HS-27A (cell line): ENCODE measurements at regions not wholly inside any gene's neighbourhood (a gene's known extent, or its start where the extent isn't known, plus 50 kb on each side); places are given as distances from the start of the nearest gene placed in this dataset.

Source experiments
- DNase-seq: peaks from one replicate; pipeline ENCODE4 v3.0.0-alpha.2; 2012; ENCODE audit warnings: low read depth, missing footprints

- DNase-seq = no peak
Observed at GRCh38 chr5:124839371-124839998, 93.0 kb upstream of the ZNF608 start.

- DNase-seq = no peak
Observed at GRCh38 chr5:124841829-124842712, 95.6 kb upstream of the ZNF608 start.

- DNase-seq = no peak
Observed at GRCh38 chr5:124842725-124843595, 96.5 kb upstream of the ZNF608 start.

- no peak for DNase-seq
Observed at GRCh38 chr5:124843596-124843899, 97.1 kb upstream of the ZNF608 start.

DNA sequence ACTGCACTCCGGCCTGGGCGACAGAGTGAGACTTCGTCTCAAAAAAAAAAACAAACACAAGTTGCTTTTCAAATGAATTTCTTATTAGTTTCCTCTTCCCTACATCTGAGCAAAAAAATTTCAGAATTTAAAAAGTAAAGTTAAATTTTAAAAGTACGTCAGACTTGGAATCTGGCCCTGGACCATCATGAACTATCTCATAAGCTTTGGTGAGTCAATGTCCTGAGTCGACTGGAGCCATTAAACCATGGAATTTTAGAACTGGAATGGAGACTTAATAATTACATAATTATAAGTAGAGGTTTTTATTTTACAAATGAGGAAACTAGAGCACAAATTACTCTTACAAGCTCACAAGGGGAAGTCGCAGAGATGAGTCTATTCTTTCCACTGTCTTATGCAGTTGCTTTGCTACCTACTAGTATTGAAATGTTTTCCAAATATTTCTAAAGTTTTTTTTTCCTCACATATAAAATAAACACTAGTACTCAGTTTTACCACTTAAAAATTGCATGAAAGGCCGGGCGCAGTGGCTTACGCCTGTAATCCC, 98.0 kb upstream of the ZNF608 start:
- no peak for DNase-seq

DNA sequence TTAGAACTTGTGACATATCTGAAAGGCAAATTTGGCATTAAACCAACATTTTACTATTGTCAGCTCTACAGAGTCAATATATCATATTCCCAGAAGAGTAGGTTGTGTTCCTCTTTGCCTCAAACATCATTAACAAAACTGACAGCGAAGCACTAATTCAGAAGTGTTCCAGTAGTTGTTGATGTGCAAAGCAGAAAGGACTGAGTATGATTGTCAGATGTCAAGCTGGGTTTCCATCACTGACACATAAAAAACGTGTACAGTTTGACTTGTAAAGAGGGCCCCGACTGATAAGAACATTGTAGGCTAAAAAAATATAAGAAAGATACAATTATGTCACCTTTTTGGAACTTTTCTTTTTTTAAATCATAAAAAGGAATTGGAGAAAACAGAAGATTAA, 101.5 kb upstream of the ZNF608 start:
- DNase-seq = no peak

- no peak for DNase-seq
Observed at GRCh38 chr5:124849774-124850173, 103.3 kb upstream of the ZNF608 start.

DNA sequence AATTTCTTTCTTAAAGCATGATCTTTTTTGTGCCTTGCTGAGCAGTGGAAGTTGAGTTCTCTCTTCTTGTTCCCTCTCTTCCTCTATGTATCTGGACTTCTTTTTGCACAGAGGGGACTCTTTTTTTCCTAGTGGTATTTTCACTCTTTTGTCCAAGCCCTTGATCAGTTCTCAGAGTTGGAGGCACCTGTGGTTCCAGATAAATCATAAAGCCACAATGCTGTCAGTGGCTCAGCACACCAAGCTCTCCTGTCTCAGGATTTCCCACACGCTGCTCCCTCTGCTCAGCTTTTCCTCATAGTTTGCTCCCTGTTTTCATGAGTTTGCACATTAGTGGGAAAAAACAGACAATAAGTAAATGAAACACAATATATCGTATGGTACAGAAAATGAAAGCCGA, 110.3 kb upstream of the ZNF608 start:
- DNase-seq = no peak

- DNase-seq = no peak
Observed at GRCh38 chr5:124858612-124859011, 112.2 kb upstream of the ZNF608 start.

DNA sequence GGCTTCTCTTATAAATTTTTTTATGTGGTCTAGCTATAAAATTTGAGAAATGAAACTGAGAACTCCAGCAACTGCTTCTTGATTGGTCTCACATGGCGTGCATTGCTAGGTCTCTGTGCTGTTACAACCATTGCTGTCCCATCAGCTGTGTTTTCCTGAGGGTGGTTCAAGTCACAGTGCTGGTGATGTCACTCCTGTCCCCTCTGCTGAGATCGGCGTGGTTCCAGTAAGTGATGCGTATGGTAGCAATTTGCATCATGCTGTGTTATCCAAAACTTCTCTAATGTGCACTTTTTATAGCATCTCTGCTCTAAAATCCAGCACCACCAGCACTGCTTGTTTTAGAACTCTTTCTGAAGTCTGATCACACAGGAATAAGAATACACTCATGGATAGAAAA, 112.6 kb upstream of the ZNF608 start:
- no peak for DNase-seq

DNA sequence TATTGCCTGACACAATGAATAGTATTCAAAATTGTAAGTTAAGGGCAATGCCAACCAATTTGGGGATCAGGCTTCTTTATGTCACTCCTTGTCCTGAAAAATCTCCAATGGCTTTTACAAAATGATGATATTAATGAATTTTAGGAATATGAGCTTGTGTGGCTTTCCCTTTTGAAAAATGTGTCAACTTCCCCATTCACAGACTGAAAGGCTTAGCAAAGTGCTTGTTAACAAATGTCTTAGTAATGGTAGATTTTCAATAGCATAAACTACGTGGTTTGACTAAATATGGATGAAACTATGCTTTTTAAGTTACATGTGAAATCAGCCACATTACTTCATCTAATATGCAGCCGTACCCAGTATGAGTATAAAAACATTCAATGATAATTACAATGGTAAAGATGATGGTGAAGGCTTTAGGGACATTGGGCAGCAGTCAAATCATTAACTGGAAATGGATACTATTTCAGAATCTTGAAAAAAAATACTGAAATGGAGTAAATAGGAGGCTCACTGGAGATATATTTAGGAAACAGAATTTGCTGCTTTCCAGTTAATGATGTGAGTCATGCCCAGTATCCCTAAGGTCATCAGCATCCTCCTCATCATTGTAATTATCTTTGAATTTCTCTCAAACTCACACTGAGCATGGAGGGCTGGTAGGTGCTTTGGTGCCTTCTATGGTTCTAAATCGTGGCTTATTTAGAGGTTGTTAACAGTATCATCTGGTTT, 113.3 kb upstream of the ZNF608 start:
- no peak for DNase-seq

GRCh38 chr5:124860291-124860655, 113.8 kb upstream of the ZNF608 start:
- DNase-seq = no peak

- DNase-seq = no peak
Observed at GRCh38 chr5:124865066-124865465, 118.6 kb upstream of the ZNF608 start.

GRCh38 chr5:124865603-124866354, 119.3 kb upstream of the ZNF608 start:
- no peak for DNase-seq

DNA sequence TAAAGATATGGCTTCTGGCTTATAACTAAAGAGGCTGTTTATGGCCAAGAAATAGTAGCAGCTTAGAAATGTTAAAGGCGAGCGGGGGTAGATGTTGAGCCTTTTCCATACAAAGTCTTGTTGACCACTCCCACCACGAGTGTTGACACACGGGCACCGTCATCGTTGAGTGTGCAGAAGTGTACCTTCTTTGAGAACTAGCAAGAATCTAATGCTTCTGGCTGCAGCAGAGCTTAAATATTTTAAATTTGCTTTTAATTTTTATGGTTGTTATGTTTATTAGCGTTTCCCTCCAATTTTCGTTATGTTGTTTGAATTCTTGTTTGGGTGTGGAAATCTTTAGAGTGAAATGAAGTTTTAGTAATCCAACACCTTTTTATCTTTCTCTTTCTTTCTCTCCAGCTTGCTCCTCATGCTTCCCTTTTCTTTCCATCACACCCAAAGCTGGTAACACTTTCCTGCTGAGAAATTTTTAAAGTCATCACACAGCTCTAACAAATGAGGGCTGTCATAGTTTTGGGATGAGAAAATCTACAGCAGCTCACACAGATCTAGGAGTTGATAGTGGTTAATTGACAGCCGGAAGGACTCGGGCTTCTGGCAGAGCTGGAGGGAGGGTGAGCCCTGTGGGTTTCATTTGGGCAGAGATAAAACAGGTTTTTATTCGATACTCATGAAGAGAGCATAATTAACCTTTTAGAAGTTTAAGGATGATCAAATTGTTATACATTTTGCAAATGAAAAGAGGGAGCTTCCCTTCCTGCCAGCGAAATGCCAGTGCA, 120.1 kb upstream of the ZNF608 start:
- DNase-seq = peak; percentile 12

DNA sequence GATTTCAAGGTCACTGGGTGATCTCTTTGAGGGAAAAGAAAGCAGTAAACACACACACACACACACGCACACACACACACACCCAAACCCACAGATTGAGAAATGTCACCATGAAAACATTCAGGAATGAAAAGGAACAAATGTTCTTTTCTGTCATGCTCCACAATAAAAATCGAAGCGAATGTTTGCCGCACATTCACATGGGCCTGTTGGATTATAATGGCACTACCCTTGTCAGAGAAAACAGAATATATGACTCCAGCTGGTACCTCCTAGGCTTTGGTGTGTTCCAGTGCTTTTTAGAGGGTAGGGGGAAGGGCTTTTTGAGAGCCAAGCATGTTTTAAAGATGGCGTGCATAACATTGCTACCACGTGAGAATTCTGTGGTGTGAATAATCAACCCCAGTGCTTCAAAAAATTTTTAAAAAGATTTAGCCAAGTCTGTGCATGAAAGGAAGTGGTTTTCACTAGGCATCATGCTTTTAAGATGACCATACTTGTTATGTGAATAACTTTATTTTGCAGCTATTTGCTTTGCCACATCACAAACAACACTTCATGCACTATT, 120.8 kb upstream of the ZNF608 start:
- peak; percentile 52 for DNase-seq

GRCh38 chr5:124868676-124869075, 122.2 kb upstream of the ZNF608 start:
- DNase-seq = no peak

DNA sequence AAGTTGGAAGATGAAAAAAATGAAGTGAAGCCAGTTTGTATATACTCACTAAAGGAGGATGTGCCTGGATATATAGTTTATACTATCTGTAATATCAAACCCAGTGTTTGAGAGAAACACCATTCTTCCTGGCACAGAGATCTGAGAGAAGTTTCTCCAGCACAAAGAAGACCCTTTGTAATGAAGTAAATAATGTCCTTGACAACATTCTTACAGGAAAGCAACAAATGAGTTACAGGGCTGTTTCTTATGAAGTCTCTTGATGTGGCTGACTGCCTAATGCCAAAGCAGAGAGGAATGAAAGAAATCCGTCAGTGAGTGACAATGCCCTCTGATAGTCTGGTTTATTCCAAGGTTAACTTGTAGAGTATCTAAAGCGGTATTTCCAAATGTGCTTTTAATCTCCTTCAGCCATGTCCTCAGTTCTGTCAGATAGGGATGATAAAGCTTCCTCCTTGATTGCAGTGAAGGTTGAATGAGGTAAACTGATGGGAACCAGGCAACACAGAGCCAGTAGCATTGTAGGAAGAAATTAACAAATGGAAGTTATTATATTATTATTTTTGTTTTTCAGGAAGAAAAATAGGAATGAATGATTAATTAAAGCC, 123.1 kb upstream of the ZNF608 start:
- DNase-seq = no peak

GRCh38 chr5:124870070-124870469, 123.6 kb upstream of the ZNF608 start:
- DNase-seq = no peak

DNA sequence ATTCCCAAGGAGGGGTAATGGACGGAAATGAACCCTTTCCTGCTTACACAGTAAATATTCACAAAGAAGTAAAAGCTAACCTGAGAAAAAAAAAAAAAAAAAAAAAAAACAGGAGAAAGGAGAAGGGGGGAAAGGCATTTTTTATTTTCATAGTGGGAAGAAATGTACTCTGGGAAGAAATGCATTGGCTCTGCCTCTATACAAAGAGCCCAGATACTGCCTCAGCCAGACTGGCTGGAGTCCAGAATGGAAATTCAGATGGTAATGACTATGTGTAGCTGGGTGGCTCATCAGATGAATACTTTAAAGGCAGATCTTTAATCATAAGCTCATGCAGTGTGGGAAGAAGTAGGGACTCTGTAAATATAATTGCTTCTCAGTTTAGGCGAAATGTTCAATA, 124.9 kb upstream of the ZNF608 start:
- no peak for DNase-seq
